ENCODE measurements at regions not wholly inside any gene's neighbourhood (a gene's known extent, or its start where the extent isn't known, plus 50 kb on each side); places are given as distances from the start of the nearest gene placed in this dataset.

- TF ChIP-seq EP300 (IDR thresholded peaks at IDR 0.05; ENCODE audit: borderline replicate concordance) (no peak), CREB1 (IDR thresholded peaks at IDR 0.05; ENCODE audit: low read depth) (no peak), USF1 (IDR thresholded peaks at IDR 0.05) (no peak), NFIC (IDR thresholded peaks at IDR 0.05) (no peak), YY1 (IDR thresholded peaks at IDR 0.05; ENCODE audit: low read depth) (no peak), TEAD4 (IDR thresholded peaks at IDR 0.05) (no peak), EGR1 (IDR thresholded peaks at IDR 0.05) (no peak), ZBTB7A (IDR thresholded peaks at IDR 0.05; ENCODE audit: low read depth) (no peak), TAF1 (IDR thresholded peaks at IDR 0.05; ENCODE audit: low read depth) (no peak), RAD21 (IDR thresholded peaks at IDR 0.05; ENCODE audit: low read depth) (no peak), REST (IDR thresholded peaks at IDR 0.05; ENCODE audit: low read depth) (no peak), FOXM1 (IDR thresholded peaks at IDR 0.05; ENCODE audit: borderline replicate concordance, low read depth) (no peak), TCF12 (IDR thresholded peaks at IDR 0.05; ENCODE audit: low read depth) (no peak), MAX (IDR thresholded peaks at IDR 0.05) (no peak)
These were observed 109.8 kb upstream of the TBC1D5 start for GRCh38 chr3:17852217-17852616.

- TF ChIP-seq FOXM1 (IDR thresholded peaks at IDR 0.05; ENCODE audit: borderline replicate concordance, low read depth) (no peak), TAF1 (IDR thresholded peaks at IDR 0.05; ENCODE audit: low read depth) (no peak), EGR1 (IDR thresholded peaks at IDR 0.05) (no peak), TCF12 (IDR thresholded peaks at IDR 0.05; ENCODE audit: low read depth) (no peak), EP300 (IDR thresholded peaks at IDR 0.05; ENCODE audit: borderline replicate concordance) (no peak), CEBPB (IDR thresholded peaks at IDR 0.05) (no peak), ZBTB7A (IDR thresholded peaks at IDR 0.05; ENCODE audit: low read depth) (no peak)
These were observed 108.0 kb upstream of the TBC1D5 start for GRCh38 chr3:17850448-17850847.

- TF ChIP-seq FOXM1 (IDR thresholded peaks at IDR 0.05; ENCODE audit: borderline replicate concordance, low read depth) (no peak), TAF1 (IDR thresholded peaks at IDR 0.05; ENCODE audit: low read depth) (no peak), USF1 (IDR thresholded peaks at IDR 0.05) (no peak), NFIC (IDR thresholded peaks at IDR 0.05) (no peak), ZBTB7A (IDR thresholded peaks at IDR 0.05; ENCODE audit: low read depth) (no peak), REST (IDR thresholded peaks at IDR 0.05; ENCODE audit: low read depth) (no peak), MAX (IDR thresholded peaks at IDR 0.05) (no peak), CREB1 (IDR thresholded peaks at IDR 0.05; ENCODE audit: low read depth) (no peak), TCF12 (IDR thresholded peaks at IDR 0.05; ENCODE audit: low read depth) (no peak)
These were observed 105.7 kb upstream of the TBC1D5 start for GRCh38 chr3:17848102-17848501.

GRCh38 chr3:17847156-17847555 lies 104.7 kb upstream of the TBC1D5 start:
- no peak for TF ChIP-seq TCF12 (IDR thresholded peaks at IDR 0.05; ENCODE audit: low read depth)
- TF ChIP-seq TEAD4 (IDR thresholded peaks at IDR 0.05), result no peak
- no peak for TF ChIP-seq TAF1 (IDR thresholded peaks at IDR 0.05; ENCODE audit: low read depth)
- no peak for TF ChIP-seq RAD21 (IDR thresholded peaks at IDR 0.05; ENCODE audit: low read depth)
- no peak for TF ChIP-seq NFIC (IDR thresholded peaks at IDR 0.05)
- no peak for TF ChIP-seq MAX (IDR thresholded peaks at IDR 0.05)
- no peak for TF ChIP-seq CREB1 (IDR thresholded peaks at IDR 0.05; ENCODE audit: low read depth)
- no peak for TF ChIP-seq EP300 (IDR thresholded peaks at IDR 0.05; ENCODE audit: borderline replicate concordance)
- TF ChIP-seq FOXM1 (IDR thresholded peaks at IDR 0.05; ENCODE audit: borderline replicate concordance, low read depth), result no peak

GRCh38 chr3:17846466-17846865 lies 104.0 kb upstream of the TBC1D5 start:
- no peak for TF ChIP-seq CEBPB (IDR thresholded peaks at IDR 0.05)
- no peak for TF ChIP-seq NFIC (IDR thresholded peaks at IDR 0.05)
- TF ChIP-seq ZBTB7A (IDR thresholded peaks at IDR 0.05; ENCODE audit: low read depth), result no peak

GRCh38 chr3:17845026-17845812 lies 102.8 kb upstream of the TBC1D5 start:
- TF ChIP-seq ZBTB7A (IDR thresholded peaks at IDR 0.05; ENCODE audit: low read depth) (no peak), USF1 (IDR thresholded peaks at IDR 0.05) (no peak), TAF1 (IDR thresholded peaks at IDR 0.05; ENCODE audit: low read depth) (no peak), CEBPB (IDR thresholded peaks at IDR 0.05) (no peak), MAX (IDR thresholded peaks at IDR 0.05) (no peak), EP300 (IDR thresholded peaks at IDR 0.05; ENCODE audit: borderline replicate concordance) (no peak), NFIC (IDR thresholded peaks at IDR 0.05) (no peak), YY1 (IDR thresholded peaks at IDR 0.05; ENCODE audit: low read depth) (no peak), EGR1 (IDR thresholded peaks at IDR 0.05) (no peak), REST (IDR thresholded peaks at IDR 0.05; ENCODE audit: low read depth) (no peak), TCF12 (IDR thresholded peaks at IDR 0.05; ENCODE audit: low read depth) (no peak), CREB1 (IDR thresholded peaks at IDR 0.05; ENCODE audit: low read depth) (no peak), TEAD4 (IDR thresholded peaks at IDR 0.05) (no peak), FOXM1 (IDR thresholded peaks at IDR 0.05; ENCODE audit: borderline replicate concordance, low read depth) (no peak), RAD21 (IDR thresholded peaks at IDR 0.05; ENCODE audit: low read depth) (no peak)

All from Ishikawa (cell line).